Retinal pigment epithelial cell (primary cell): ENCODE measurements at regions not wholly inside any gene's neighbourhood (a gene's known extent, or its start where the extent isn't known, plus 50 kb on each side); places are given as distances from the start of the nearest gene placed in this dataset.
"Not testable (repeated sequence)": the region's sequence is repeated elsewhere in the genome, so short reads cannot be mapped to it uniquely, and the experiment has no call there.

Source experiments
- DNase-seq: peaks from one replicate; pipeline ENCODE4 v3.0.0-alpha.2; 2010; ENCODE audit warnings: low read depth
- H3K4me3 ChIP-seq: 2 replicates; pipeline ENCODE4 v1.5.1; 2011; ENCODE audit warnings: mild to moderate bottlenecking, low read length, control low read depth, moderate library complexity
- TF ChIP-seq, protein P1 (sequence below): conservative IDR thresholded peaks from 2 replicates; pipeline ENCODE4 v1.5.1; 2011; ENCODE audit warnings: low read depth, low read length, control low read depth, inconsistent platforms

DNA sequence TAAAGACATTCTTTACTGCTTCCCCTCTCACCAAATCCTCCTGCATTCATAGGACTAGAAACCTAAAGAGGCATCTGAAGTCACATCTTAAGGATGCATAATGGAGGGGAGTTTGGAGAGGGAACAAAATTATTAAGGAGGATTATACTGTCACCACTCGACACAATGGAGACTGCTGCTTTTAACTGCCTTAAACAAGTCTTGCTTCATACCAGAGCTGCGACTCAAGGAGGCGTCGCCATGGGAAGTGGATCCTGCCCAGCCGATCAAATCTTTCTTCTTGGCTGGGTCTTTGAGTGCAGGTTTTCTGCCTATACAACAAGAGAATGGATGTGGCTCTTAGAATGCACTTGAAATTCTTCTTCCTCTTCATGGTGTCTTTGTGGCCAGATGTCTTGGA is 66.7 kb upstream of the FOXE1 start:
- DNase-seq, result no peak
- H3K4me3 ChIP-seq, result no peak overlapping the region
- TF ChIP-seq, protein P1, sequence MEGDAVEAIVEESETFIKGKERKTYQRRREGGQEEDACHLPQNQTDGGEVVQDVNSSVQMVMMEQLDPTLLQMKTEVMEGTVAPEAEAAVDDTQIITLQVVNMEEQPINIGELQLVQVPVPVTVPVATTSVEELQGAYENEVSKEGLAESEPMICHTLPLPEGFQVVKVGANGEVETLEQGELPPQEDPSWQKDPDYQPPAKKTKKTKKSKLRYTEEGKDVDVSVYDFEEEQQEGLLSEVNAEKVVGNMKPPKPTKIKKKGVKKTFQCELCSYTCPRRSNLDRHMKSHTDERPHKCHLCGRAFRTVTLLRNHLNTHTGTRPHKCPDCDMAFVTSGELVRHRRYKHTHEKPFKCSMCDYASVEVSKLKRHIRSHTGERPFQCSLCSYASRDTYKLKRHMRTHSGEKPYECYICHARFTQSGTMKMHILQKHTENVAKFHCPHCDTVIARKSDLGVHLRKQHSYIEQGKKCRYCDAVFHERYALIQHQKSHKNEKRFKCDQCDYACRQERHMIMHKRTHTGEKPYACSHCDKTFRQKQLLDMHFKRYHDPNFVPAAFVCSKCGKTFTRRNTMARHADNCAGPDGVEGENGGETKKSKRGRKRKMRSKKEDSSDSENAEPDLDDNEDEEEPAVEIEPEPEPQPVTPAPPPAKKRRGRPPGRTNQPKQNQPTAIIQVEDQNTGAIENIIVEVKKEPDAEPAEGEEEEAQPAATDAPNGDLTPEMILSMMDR, result no peak

DNA sequence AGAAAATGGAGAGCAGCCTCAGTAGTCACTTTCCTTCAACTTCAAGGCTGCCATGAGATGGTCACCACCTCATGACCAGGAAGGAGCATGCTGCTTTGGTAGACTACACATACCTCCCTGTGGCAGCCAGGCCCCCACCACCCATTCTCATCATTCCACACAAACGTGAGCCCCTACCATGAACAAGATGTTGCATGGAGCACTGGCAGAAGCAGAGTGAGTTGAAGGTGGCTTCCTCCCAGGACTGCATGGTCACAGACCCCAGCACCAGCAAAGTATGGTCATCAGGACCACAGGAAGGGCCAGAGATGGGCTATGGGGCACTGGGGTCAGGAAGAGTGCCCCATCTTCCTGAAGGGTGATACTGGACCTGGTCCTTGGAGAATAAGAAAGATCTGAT is 65.5 kb upstream of the FOXE1 start:
- DNase-seq, result no peak
- TF ChIP-seq, protein P1, result no peak
- no peak overlapping the region for H3K4me3 ChIP-seq

DNA sequence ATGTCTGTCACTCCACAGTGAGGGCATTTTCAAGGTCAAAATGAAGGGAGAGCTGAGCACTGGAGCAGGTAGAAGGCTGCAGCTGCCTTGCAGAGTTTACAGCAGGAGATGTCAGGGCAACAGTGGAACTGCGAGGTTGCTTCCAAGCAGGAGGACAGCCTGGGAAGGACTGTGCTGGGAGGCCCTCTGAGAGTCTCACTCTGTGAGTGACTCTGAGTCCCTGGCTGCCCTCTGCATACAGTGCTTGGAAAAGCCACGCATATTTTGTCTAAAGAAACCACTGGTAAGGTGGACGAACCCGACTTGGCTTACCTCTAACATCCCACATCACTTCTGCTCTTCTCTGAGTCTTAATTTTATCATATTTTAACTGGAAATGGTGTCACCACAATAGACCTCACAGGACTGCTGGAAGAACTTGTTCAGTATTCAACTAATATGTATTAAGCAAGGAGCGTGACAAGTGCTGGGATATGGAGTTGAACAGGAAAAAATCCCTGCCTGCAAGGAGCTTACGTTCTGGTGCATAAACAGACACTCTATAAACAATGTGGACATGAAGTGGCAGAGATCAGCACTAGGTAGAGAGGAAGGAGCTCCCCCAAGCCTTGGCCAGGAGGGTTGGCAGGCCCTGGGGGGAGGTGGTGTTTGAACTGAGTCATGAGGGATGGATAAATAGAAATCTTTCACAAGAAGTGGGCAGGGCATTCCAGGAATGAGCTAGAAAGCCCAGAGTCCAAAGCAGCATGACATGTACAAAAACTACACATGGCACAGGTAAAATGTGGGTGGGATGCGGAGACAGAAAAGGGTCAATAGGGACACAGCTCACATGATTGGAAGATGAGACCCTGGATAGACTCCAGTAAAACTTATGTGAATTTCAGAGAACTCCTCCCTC is 64.0 kb upstream of the FOXE1 start:
- TF ChIP-seq, protein P1, result no peak

DNA sequence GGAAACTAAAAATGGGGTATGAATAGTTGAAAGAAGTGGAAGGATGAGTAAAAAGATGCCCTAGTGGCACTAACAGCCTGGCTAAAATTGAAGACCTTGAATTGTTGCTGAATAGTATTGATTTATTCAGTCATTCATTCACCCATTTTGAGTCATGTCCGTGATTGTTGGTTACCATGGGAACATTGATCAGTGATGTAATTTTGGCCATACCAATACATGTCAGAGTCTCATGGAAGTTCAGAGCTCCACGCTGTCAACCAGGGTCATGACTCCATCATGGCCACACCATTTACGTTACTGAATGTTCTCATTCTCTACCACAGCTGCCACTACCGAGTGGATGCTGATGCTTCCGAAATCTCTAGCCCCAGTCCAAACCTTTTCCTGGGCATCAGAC is 62.5 kb upstream of the FOXE1 start:
- no peak for DNase-seq
- no peak overlapping the region for H3K4me3 ChIP-seq
- TF ChIP-seq, protein P1, result no peak

More for the DNA sequence above, 64.0 kb upstream of the FOXE1 start:
- no peak overlapping the region for H3K4me3 ChIP-seq
- DNase-seq, result no peak

DNA sequence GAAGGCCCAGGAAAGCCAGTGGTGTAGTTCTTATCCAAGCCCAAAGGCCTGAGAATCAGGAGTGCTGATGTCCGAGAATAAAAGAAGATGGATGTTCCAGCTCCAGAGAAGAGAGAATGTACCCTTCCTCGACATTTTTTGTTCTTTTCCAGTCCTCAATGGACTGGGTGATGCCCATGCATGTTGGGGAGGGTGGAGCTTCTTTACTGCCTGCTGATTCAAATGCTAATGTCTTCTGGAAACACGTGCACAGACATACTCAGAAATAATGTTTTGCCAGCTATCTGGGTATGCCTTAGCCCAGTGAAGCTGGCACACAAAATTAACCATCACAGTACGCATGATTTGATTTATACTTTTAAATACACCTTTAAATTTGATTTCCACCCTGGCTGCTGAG is 61.5 kb upstream of the FOXE1 start:
- no peak for DNase-seq
- H3K4me3 ChIP-seq, result no peak overlapping the region
- TF ChIP-seq, protein P1, result no peak

DNA sequence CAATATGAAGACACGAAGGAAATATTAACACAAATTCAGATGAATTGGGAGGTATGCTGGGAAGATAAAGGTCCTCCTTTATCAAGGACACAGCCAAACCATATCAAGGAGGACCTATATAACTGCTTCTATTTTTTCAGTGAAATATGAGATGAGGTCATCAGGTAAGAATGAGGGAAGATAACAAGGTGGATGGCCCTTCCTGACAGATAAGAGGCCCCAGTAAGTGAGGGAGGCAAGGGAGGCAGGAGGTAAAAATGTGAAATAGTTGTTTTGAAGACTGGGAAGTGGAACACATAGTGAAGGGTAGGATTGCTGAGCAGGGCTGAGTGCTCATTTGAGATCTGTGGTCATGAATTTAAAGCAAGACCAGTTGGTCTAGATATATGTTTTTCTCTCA is 60.0 kb upstream of the FOXE1 start:
- H3K4me3 ChIP-seq, result no peak overlapping the region
- TF ChIP-seq, protein P1, result no peak
- DNase-seq, result no peak

DNA sequence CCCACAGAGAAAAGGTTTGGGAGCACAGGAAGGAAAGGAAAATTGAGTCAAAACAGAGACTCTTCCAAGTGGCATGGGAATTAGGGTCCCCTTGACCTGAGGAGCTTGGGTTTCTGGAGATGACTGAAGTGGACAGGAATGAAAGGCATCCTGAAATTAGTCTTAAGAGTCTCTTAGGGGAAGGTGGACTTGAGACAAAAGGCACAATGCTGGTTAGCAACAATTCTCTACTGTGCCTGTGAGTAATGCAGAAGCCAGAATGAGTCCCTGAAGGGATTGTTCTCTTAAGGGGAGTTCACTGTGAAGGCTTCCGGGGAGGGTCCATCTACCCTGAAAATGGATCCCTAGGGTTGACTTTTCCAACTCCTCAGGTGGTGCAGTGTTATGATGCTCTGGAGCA is 58.4 kb upstream of the FOXE1 start:
- no peak for DNase-seq

DNA sequence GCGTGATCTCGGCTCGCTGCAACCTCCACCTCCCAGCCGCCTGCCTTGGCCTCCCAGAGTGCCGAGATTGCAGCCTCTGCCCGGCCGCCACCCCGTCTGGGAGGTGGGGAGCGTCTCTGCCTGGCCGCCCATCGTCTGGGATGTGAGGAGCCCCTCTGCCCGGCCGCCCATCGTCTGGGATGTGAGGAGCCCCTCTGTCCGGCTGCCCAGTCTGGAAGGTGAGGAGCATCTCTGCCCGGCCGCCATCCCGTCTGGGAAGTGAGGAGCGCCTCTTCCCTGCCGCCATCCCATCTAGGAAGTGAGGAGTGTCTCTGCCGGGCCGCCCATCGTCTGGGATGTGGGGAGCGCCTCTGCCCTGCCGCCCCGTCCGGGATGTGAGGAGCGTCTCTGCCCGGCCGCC is 56.9 kb upstream of the FOXE1 start:
- H3K4me3 ChIP-seq, DNase-seq: not testable (repeated sequence)

More for the DNA sequence above, 58.4 kb upstream of the FOXE1 start:
- no peak overlapping the region for H3K4me3 ChIP-seq
- TF ChIP-seq, protein P1, result no peak
